CMK (cell line): ENCODE measurements at regions not wholly inside any gene's neighbourhood (a gene's known extent, or its start where the extent isn't known, plus 50 kb on each side); places are given as distances from the start of the nearest gene placed in this dataset.
"Not testable (repeated sequence)": the region's sequence is repeated elsewhere in the genome, so short reads cannot be mapped to it uniquely, and the experiment has no call there.

Experiments used
- DNase-seq: peaks from one replicate; pipeline ENCODE4 v3.0.0-alpha.2; 2010; ENCODE audit warnings: low read depth

DNA sequence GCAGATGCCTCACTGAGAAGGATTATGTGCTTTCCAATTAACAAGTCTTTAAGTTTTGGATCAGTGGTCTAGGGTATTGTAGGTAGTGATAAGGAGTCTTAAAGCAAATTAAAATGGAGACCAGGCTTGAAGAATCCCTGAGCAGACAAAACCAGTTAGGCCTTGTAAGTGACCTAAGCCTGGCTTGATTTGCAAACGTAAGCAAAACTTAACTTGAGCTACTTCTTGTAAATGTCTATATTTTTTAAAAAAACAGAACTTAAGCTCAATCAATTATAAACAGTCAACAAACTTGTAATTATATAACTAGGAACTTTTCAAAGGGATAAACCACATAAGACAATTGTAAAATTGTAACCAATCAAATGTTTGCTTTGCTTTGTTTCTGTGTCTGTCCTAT is 72.7 kb upstream of the NALF2 start:
- DNase-seq = no peak

DNA sequence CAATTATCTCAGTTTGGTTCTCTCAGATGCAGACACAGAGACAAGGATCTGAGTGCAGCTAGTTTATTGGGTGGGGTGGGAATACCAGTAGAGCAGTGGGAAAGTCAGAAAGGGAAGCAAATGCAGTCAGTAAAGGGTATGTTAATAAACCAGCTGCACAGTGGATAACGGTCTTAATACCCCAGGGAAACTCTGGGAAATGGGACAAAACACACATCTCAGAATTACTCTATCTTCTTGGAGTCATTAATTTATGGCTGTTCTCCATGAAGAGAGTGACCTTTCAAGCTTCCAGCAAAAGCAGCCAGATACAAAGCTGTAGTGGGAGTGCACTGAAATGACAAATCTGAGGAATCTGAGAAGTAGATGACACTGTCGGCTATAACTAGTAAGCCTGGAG is 73.3 kb upstream of the NALF2 start:
- no peak for DNase-seq

DNA sequence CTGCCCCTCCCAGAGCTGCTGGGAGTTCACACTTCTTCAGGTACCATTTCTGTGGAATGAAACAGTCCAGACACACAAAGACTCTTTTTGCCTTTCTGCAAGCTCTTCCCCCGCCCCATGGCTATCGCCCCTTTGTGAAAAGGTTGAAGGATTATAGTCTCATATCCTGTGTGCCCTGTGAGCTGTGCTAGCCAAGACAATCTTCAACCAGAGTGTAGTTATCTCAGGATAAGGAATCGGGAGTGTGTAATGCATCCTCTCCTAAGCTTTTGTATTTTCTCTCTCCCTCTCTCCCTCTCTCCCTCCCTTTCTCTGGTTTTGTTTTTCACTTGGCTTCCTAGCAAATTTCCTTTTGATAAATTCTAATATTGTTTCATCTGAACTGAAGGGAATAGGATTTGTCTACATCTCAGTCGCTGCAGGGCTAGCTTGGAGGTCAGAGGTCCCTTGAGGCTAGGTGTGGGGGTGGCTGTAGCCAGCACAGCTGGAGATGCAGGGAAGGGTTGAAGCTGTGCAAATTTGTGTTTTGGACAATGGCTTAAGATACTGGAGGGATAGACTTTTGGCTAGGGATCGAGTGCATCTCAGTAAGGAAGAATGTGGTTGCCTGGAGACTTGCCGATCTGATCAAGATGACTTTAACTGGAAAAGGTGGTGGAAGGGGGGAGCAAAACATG is 74.6 kb upstream of the NALF2 start:
- DNase-seq = no peak

DNA sequence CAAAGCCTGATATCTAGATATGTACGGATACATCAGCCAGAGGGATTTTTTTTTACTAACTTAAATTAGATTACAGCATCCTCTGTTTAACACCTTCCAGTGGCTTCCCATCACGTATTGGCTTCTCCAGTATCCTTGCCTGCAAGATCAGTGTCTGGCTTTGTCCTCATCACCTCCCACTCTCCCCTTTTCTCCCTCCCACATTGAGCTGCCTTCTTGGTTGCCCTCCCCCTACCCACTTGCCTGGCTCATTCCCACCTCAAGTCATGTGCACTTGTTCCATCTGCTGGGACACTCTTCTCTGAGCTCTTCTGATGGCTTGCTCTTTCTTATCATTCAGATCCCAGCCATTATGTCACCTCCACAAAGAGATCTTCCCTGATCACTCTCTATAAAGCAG is 75.9 kb upstream of the NALF2 start:
- no peak for DNase-seq

DNA sequence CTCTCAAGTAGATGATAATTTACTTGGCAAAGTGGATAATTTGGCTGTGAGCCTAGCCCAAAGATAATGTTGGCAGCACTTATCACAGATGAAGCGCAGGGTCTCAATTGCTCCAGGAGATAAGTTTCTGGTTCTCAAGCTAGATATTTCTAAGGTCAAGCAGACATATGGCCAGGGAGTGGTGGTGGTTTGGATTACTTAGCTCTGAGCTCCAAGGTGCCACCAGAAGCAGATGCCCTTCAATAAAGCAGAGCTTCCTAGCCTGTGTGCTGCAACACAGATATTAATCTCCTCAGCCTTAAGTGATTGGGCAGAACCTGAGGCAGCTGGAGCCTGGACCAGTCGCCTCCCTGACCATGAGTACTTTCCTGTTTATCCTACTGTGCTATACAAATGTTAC is 79.2 kb upstream of the NALF2 start:
- no peak for DNase-seq

DNA sequence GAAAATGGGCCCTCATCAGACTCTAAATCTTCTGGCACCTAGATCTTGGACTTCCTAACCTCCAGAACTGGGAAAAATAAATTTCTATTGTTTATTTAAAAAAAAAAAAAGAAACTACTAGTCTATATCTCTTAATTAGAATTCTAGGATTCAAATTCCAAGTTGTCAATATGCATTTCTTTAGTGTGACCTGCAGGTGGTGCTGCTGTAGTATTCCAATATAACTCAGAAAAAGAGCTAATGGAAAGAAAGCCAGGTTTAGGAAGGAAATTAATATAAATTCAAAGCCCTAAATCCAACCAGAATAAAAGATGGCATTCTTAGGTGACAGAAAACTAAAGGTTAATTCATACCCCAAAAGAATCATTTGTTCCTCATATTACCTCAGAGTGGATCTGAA is 80.0 kb upstream of the NALF2 start:
- no peak for DNase-seq

DNA sequence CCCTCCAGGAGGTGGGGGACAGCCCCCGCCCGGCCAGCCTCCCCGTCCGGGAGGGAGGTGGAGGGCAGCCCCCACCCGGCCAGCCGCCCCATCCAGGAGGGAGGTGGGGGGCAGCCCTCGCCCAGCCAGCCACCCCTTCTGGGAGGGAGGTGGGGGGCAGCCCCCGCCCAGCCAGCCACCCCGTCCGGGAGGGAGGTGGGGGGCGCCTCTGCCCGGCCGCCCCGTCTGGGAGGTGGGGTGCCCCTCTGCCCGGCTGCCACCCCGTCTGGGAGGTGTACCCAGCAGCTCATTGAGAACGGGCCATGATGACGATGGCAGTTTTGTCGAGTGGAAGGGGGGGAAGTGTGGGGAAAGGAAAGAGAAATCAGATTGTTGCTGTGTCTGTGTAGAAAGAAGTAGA is 81.9 kb upstream of the NALF2 start:
- not testable (repeated sequence) for DNase-seq

DNA sequence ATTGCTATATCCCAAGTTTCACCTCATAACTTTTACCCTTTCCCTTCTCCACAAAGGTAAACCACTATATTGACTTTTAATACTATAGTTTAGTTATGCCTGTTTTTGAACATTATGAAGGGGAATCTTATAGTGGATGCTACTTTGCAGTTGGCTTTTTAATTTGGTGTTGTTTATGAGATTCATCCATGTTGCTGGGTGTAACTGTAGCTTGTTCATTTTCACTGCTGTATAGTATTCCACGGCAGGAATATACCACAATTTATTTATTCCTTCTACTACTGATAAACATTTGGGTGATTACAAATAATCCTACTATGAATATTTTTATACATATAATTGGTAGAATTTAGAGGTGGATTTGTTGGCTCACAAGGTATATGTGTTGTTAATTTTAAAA is 88.4 kb upstream of the NALF2 start:
- no peak for DNase-seq

DNA sequence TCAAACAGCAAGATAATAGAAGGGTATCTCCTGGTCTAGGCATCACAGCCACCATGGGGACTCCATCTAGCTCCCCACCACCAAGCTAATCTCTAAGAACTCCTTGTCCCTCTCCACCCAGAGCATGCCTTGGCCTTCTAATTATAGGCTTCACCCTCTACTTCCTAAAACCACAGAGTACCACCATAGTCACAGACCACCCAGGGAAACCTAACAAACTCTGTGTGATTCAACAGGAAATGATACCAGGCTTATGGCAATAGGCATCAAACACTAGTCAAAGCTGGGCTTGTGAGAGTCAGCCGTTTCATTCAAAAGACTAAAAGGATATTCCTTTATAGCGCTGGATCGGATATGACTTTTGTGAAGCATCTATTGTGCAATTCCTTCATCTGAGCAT is 91.5 kb upstream of the NALF2 start:
- DNase-seq = no peak

DNA sequence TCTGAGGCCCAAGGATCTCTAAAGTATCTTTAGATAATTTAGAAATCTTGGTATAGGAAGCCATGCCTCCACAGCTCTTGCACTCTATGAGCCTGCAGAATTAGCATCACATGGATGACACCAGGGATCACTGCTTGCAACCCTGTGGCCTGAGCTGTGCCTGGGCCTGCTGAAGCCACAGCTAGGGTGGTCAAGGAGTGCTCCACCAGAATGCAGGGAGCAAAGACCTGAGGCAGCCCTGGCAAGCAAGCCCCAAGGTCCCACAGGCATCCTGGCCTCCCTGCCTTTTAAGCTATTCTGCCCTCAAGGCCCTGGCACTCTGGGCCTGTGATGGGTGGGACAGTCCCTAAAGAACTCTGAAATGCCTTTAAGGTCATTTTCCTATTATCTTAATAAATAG is 105.2 kb upstream of the NALF2 start:
- no peak for DNase-seq

DNA sequence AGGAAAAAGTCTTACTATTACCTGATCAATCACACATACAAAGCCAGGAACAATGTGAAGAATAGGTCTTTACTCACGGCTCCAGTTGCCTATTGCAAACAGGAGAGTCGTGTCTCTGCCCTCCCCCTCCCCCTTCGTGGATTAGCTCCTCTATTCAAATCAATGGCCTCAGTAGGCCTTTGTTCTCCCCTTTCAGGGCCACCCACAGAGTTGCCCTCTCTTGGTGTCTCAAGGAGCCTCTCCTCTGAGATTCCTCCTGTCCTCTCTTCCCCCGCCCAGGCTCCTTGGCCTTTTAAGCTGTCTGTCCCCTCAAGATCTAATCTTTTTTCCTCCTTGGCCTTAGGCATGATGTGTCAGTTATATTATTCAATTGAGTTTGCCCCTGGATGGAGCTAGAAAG is 107.2 kb upstream of the NALF2 start:
- no peak for DNase-seq

DNA sequence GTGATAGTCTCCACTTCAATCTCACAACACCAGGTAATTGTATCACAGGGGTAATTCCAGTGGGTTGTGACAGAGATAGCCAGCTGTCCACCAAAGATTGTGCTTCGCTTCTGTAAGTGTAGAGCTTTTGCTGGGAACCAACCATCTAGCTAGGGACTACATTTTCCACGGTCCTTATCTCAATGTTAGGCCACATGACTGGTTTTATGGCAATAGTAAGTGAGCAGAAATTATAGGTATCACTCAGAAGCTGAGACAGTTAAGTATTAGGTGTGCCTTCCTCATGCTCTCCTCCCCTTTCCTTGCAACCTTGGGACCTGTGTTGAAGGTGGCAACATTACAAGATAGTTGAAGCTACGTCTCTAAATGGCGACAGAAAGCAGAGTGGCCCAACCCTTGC is 108.8 kb upstream of the NALF2 start:
- DNase-seq = no peak

DNA sequence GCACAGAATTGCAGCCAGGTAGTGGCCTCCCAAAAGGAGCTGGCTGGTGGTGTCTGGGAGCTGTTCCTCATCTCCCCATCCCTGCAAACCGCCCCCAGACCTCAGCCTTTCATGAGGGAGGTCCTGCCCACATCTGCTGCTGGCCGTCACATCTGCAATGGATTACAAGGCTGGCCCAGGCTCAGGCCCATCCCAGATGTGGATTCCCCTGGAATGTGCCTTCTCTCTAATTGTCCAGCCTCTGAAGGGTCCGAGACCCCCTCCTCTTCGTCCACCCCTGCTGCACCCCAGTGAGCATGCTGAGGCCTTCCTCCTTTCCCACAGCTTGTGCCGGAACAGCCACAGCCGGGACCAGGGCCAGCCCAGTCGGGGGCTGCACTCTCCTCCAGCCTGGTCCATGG is 115.0 kb upstream of the NALF2 start:
- DNase-seq = no peak

DNA sequence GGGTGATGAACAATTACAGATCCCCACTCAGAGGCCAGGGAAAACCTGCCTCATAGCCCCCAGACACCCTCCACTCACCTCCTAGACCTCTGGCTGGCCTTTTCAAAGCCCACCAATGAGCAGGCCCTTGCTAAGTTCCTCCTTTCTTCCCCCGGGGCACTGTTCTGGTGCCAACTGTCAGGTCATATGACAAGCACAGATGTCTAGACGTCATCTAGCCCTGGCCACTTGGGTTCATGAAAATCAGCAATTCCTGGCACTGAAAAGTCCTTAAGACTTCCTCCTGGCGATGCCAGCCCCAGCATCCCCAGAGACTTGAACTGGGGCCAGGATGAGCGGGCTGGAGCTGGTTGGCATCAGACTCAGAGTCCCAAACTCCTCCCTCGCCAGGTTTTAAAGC is 115.6 kb upstream of the NALF2 start:
- no peak for DNase-seq

DNA sequence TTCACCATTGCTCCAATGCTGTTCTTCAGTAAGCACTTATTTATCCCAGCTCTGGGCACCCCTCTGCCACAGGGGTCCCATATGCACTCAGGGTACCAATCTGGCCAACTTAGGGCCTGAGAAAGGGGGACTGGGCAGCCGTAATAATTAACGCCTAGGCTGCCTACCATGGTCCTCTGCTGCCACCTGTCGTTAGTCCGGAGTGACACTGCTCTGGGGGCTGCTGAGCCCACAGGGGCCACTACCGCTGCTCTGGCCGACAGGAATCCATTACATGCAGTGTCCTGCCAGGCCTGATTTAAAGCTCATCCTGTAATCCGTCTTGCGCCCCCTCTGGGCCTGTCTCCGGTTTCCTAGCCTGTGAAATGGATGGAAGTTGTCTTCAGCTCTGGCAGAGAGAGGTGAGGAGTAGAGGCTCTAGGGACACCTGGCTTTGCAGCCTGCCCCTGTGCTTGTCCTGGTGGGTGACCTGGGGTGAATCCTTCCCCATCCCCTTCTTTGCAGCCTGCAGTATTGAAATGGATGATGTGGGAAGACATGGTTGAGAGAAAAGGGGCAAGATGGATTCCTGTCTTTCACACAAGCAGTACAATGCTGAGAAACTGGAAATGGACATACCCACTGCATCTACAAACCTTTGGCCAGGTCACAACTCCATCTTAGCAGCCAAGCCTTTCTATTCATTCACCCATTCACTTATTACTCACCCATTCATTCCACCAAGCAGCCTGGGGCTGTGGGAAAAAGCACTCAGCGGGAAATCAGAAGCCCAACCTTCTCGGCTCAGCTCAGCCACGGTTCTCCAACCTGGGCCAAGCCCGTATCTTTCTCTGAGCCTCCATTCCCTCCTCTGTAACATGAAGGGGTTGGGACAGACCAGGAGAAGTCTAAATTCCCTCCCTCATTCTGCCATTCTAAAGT is 116.3 kb upstream of the NALF2 start:
- DNase-seq = peak; percentile 7

DNA sequence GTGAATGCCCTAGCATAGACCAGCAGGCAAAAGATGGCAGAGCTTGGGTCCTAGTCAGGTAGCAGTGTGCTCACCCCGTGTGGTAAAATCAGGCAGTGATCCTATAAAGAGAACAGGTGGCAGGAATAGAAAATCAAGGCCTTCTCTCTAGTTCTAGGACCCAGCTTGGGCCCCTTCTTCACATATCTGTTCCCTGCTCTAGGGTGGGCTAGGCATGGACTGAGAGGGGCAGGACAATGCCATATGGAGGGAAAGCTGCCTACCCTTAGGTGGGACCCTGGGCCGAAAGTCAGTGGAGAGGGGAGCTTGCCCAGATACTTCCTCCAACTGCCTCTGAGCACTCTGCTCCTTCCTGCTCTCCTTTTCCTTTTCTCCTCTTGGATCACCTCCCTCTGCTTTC is 117.4 kb upstream of the NALF2 start:
- no peak for DNase-seq

DNA sequence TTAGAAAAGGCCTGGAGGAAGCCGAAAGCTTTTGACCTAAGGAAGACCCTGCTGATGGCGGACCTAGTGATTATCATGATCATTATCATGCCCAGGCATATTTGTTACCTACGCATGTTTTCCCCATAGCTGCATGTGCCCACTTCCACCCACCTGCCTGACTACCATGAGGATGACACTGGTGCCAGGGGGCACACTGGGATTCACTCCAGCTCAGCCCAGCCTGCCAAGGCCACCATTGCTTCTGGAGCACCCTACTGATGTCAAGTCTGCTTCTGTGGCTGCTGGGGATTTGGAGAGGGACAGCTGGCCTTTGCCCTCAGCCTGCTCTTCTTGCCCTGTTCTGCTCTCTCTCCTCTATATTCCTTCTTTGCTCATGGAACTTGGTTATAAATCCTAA is 124.7 kb upstream of the NALF2 start:
- no peak for DNase-seq

DNA sequence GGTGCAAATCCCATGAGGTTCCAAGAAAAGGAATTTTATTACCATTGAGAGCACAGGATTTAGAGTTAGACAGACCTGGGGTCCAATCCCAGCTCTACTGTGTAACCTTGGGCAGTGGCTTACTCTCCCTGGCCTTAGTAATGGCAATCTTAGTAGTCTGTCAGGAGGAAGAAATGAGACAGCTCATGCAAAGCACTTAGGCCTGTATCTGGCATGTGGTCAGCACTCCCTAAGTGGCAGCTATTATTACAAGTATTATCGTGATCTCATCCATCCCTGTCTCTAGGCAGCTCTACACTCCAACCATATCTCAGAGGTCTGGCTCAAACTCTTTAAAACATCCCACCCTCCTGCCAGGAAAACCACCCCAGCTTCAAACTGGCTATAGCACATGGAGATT is 129.6 kb upstream of the NALF2 start:
- no peak for DNase-seq

DNA sequence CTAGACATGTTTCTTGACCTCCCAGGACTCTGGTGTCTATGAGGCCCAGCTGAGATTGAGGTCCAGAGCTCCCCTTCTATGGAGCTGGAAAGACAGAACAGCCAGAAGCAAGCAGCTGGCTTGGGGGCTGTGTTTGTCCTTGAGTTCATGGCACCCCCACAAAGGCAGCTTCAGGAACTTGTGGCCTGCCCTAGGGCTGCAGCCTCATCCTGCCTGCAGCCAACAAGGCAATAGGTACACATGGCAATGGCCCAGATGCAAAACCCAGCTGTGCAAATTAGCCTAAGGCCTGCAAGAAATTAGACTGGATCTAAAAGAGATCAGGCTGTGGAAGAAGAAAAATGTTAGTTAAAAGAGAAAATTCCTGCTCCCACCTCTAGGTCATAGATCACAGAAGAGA is 131.7 kb upstream of the NALF2 start:
- DNase-seq = no peak

DNA sequence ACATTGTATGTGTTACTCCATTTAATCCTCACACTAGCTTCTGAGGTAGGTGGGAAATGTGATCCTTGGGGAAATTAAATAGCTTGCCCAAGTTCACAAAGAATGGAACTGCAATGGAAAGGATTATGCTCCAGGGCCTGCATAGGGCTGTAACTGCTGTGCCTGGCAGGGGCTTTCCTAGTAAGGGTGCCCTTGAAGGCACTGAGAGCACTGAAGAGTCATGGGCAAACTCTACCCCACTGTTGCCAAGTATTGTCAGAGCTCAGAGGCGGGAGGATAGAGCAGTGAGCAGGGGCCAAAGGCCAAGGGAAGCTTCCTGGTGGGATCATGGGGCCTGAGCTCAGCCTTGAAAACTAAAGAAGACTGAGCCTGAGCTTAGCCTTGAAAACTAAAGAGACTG is 133.0 kb upstream of the NALF2 start:
- no peak for DNase-seq

DNA sequence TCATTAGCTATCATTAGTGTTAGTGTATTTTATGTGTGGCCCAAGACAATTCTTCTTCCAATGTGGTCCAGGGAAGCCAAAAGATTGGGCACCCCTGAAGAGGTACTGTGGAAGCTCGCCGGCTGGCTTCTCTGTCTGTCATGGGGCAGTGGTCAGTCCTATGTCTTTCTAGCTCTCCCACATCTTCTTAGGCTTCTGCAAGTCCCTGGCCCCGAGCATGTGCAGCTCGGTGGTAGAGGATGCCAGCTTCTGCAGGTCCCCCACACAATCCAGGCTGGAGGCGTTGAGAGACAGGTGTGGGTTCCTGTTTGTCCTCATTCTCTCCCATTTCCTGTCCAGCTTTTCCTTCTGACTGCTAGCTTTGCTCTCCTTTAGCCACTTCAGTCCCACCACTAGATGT is 134.1 kb upstream of the NALF2 start:
- no peak for DNase-seq

DNA sequence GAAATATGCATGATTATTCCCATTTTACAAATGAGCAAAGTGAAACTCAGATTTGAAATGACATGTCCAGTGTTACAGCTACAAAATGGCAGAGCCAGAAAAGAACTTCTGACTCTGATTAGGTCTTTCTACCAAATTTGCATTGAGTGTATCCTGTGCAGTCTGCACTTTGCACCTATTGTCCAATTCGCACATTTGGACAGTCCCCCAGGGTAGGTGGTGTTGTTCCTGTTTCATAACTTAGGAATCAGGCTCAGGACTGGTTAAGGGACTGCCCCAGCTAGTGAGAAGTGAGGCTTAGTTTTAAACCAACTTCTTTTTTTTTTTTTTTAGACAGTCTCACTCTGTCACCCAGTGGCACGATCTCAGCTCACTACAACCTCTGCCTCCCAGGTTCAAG is 137.9 kb upstream of the NALF2 start:
- no peak for DNase-seq

DNA sequence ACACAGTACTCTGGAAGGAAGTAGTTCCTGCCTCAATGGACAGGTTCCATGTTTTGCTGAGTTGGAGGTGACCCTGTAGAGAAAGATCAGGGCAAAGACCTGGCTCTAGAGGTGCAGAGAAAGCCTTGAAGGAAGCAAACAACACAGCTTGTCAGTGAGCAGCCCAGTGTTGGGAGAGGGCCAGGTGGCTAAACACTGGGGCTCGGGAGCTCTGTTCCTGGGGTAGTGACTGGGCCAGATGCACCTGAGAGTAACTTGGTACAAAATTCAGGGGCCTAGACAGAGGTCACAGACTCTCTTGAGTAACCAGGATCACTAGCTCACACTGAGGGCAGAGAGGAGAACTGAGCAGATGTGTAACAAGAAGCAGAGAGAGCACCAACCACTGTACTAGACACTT is 138.4 kb upstream of the NALF2 start:
- DNase-seq = no peak

DNA sequence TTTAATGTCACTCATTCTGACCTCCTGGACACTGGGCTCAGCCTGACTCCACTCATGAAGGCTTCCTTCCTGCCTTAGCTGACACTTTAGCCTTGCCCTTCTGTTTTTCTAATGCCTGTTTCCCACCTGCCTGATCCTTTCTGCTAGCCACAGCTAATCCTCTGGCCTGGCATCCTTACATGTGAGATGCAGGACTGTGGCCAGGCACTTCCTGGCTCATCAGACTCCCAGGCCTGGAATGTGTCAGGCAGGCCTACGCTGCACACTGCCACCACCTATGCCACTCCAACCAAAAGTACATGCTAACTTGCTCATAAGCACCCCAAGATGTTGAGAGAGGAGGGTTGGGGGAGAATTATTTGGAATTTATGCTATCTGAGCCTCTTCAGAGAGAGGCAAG is 138.8 kb upstream of the NALF2 start:
- no peak for DNase-seq
